RWPE1 (cell line): ENCODE measurements at regions not wholly inside any gene's neighbourhood (a gene's known extent, or its start where the extent isn't known, plus 50 kb on each side); places are given as distances from the start of the nearest gene placed in this dataset.
A peak's percentile ranks its signal among the peaks of the same experiment; 100 is the strongest.

Experiments used
- CTCF ChIA-PET: fragments of 350-600 bp; sonication (Branson Sonifier 250); formaldehyde crosslinking; extraction: SDS; loops from one replicate; lab custom pipeline; 2021; lab: Yijun Ruan, JAX
- POLR2A ChIA-PET: fragments of 400-600 bp; formaldehyde crosslinking; extraction: SDS; loops from one replicate; lab custom pipeline; 2020; ENCODE audit warnings: antibody characterized with exemption; ENCODE audit not compliant: low non-redundant PET; lab: Yijun Ruan, JAX
- DNase-seq: peaks from one replicate; pipeline ENCODE4 v3.0.0; 2012; ENCODE audit warnings: low spot score
- H3K27ac ChIP-seq: fragments of 450-650 bp; 2 replicates; pipeline ENCODE4 v1.5.1; 2017
- CTCF ChIP-seq: fragments of 450-650 bp; conservative IDR thresholded peaks from 2 replicates; pipeline ENCODE4 v1.5.1; 2017; ENCODE audit warnings: low read depth, mild to moderate bottlenecking

- no peak overlapping the region for H3K27ac ChIP-seq
- no peak for TF ChIP-seq CTCF
- ChIA-PET POLR2A (no interaction called here), CTCF (interaction anchor here (0.7 kb wide), 2 partner anchors 100 to 604 kb away, joined by 3 to 8 read pairs; no protein-coding TSS in a partner anchor)
- DNase-seq, result no peak
Observed at GRCh38 chr3:188059351-188059750, 94.6 kb upstream of the LPP start.

DNA sequence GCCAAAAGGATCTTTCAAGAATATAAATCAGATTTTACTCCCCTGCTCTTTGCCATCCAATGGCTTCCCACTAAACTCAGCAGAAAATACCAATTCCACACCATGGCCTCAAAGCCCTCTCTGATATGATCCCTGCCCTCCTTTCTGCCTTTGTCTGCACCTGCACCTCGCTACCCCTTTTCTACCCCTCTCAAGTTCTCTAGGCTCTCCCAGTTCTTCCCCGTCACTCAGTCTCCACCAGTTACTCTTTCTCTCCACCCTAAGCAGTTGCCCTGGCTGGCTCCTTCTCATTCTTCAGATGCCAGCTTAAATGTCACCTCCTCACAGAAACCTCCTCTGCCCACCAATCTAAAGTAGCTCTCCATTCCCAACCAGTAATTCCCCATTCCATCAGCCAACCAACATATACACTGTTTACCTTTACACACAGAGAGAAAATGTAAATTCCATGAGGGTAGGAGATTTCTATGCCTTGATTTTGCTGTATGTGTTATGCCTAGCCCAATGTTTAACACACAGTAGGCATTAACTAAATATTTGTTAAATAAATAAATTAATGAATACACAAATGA lies 93.6 kb upstream of the LPP start:
- CTCF ChIA-PET, result no interaction called here
- no peak overlapping the region for H3K27ac ChIP-seq
- POLR2A ChIA-PET, result no interaction called here
- no peak for TF ChIP-seq CTCF
- no peak for DNase-seq

DNA sequence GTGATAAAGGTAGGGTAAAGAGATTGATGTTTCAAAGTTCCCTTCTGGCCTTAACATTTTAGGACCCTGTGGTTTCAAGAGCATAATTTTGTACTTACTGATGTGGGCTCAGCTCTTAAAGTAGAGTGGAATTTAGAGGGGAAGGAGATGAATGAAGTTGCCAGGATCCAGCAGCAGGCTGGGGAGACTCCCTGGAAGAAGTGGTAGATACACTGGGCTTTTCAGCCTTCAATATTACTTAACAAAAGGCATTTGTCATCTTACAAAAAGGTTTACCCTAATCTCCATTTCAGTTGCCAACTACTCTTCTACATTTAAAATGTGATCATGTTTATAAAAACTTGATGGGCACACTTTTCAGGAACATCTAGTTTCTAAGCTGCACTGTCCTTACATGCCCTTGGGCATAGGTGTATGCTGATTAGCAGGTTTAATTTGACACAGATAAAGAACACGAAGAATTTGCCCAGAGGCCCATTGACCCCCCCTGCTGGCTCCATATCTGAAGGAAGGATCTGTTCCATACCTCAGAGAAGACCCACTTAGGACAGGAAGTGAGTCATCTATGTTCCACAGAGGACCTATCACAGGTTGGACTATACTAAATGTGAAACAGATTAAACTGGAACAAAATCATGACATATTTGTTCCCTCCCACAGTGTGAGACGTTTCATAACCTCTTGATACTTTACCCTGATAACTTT lies 93.0 kb upstream of the LPP start:
- ChIA-PET POLR2A (no interaction called here), CTCF (interaction anchor here (0.6 kb wide), 2 partner anchors 94 to 1450 kb away, joined by 3 to 4 read pairs; no protein-coding TSS in a partner anchor)
- no peak overlapping the region for H3K27ac ChIP-seq
- DNase-seq, result peak; percentile 80
- no peak for TF ChIP-seq CTCF

DNA sequence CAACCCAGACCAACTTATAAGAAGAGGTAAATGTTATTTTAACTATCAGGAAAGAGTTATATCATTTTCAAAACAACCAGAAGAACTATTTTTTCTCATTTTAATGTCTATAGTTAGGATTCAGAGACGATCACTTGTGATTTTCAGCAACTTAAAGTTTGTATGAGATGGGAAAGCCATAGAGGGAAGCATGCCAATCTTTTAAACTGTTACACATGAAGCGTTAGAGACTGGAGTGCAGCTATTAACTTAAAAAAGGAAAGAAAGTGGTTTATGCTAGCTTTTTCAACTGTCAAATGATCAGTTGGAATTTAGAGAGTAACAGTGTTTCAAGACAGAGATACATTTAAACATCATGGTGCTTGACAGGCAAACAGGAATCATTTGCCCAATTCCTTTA lies 91.7 kb upstream of the LPP start:
- H3K27ac ChIP-seq, result no peak overlapping the region
- ChIA-PET CTCF (no interaction called here), POLR2A (no interaction called here)
- DNase-seq, result no peak
- TF ChIP-seq CTCF, result no peak

DNA sequence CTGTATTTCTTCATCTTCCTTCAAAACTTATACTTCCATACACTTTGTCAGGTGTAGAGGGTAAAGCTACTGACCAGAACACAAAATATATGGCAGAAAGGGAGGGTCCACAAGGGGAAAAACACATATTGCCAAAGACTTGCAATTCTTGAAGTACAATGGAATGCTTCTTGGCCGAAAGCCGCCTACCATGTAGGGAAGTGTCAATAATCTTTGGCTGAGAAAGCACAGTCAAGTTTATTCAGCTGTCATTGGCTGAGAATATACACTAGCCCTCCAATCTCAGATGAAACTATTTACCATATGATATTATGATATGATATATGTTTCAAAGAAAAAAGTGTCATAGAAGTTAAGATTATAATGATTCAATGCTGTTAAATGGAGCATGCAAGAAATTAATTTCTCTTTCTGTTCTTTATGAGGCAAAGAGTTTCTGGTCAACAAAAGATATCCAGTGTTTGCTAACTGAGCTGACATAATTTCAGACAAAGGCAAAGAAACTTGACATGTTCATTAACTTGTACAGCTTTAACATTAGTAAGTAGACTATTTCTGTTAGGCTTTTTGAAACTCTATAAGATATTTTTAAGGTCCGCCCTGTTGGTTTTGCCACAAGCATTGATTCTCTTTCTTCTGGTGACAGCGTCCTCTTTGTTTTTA lies 89.0 kb upstream of the LPP start:
- no peak for DNase-seq
- POLR2A ChIA-PET, result no interaction called here
- no peak for TF ChIP-seq CTCF
- H3K27ac ChIP-seq, result no peak overlapping the region
- CTCF ChIA-PET, result interaction anchor here (0.7 kb wide), 1 partner anchor 520 kb away, joined by 4 read pairs; no protein-coding TSS in a partner anchor

- H3K27ac ChIP-seq, result no peak overlapping the region
- TF ChIP-seq CTCF, result no peak
- POLR2A ChIA-PET, result no interaction called here
- CTCF ChIA-PET, result interaction anchor here (0.7 kb wide), 2 partner anchors 62 to 1435 kb away, joined by 3 read pairs; no protein-coding TSS in a partner anchor
- DNase-seq, result no peak
Observed at GRCh38 chr3:188066141-188066540, 87.8 kb upstream of the LPP start.
